IMR-90 (cell line): ENCODE measurements at regions not wholly inside any gene's neighbourhood (a gene's known extent, or its start where the extent isn't known, plus 50 kb on each side); places are given as distances from the start of the nearest gene placed in this dataset.

Experiments used
- ATAC-seq: fragments of 200-7000 bp; cut with Tn5 transposase; 2 replicates; pipeline ENCODE4 v1.9.1; 2020; ENCODE audit warnings: low read depth, mild to moderate bottlenecking, moderate library complexity
- BruUV-seq: library from RNA; stranded (reverse); fragments of 400-500 nt; replicated peaks from 2 replicates; lab custom pipeline; 2021; lab: Mats Ljungman, UMichigan
- CTCF ChIA-PET: fragments of 300-600 bp; formaldehyde crosslinking; extraction: SDS; loops from one replicate; lab custom pipeline; 2021; ENCODE audit warnings: antibody characterized with exemption; lab: Yijun Ruan, JAX
- POLR2A ChIA-PET: fragments of 300-600 bp; sonication (Branson Sonifier 250); formaldehyde crosslinking; loops from one replicate; lab custom pipeline; 2022; ENCODE audit warnings: antibody characterized with exemption; ENCODE audit not compliant: unreplicated experiment; lab: Charles Lee
- DNase-seq: peaks from one replicate; pipeline ENCODE4 v3.0.0; 2013
- H2AFZ ChIP-seq: replicated peaks from 2 replicates; pipeline ENCODE3; 2013; ENCODE audit warnings: low read length, mild to moderate bottlenecking; ENCODE audit not compliant: poor library complexity
- H2AK5ac ChIP-seq: 2 replicates; pipeline ENCODE4 v1.6.1; 2013; ENCODE audit warnings: low read depth, low read length, inconsistent platforms
- H2AK9ac ChIP-seq: replicated peaks from 2 replicates; pipeline ENCODE3; 2013; ENCODE audit warnings: mild to moderate bottlenecking, low read depth, low read length, moderate library complexity; ENCODE audit not compliant: poor library complexity
- H2BK120ac ChIP-seq: 2 replicates; pipeline ENCODE4 v1.6.1; 2013; ENCODE audit warnings: low read depth, low read length, inconsistent platforms
- H2BK15ac ChIP-seq: 3 replicates; pipeline ENCODE4 v1.6.1; 2013; ENCODE audit warnings: low read depth, low read length, inconsistent platforms
- H2BK20ac ChIP-seq: 2 replicates; pipeline ENCODE4 v1.6.1; 2013; ENCODE audit warnings: low read depth, mild to moderate bottlenecking, inconsistent platforms, low read length, moderate library complexity
- H2BK5ac ChIP-seq: 2 replicates; pipeline ENCODE4 v1.6.1; 2013; ENCODE audit warnings: mild to moderate bottlenecking, low read depth, low read length, inconsistent platforms; ENCODE audit not compliant: poor library complexity, severe bottlenecking
- H3K14ac ChIP-seq: replicated peaks from 2 replicates; pipeline ENCODE4 v1.6.1; 2013; ENCODE audit warnings: low read depth, low read length, inconsistent platforms
- H3K18ac ChIP-seq: 2 replicates; pipeline ENCODE4 v1.6.1; 2013; ENCODE audit warnings: low read depth, low read length, control low read depth
- H3K23ac ChIP-seq: 2 replicates; pipeline ENCODE4 v1.6.1; 2013; ENCODE audit warnings: low read depth, low read length, inconsistent platforms
- H3K27ac ChIP-seq: 2 replicates; pipeline ENCODE4 v1.5.1; 2013; ENCODE audit warnings: mild to moderate bottlenecking, control low read depth, low read length; ENCODE audit not compliant: insufficient read depth
- H3K27me3 ChIP-seq: 2 replicates; pipeline ENCODE4 v1.6.1; 2013; ENCODE audit warnings: low read length; ENCODE audit not compliant: control insufficient read depth, insufficient read depth
- H3K36me3 ChIP-seq: 2 replicates; pipeline ENCODE4 v1.6.1; 2013; ENCODE audit warnings: low read length, mixed read lengths; ENCODE audit not compliant: control insufficient read depth, insufficient read depth
- H3K4ac ChIP-seq: 2 replicates; pipeline ENCODE4 v1.6.1; 2013; ENCODE audit warnings: low read depth, low read length, inconsistent platforms
- H3K4me1 ChIP-seq: 2 replicates; pipeline ENCODE4 v1.6.1; 2013; ENCODE audit warnings: low read length, mixed read lengths; ENCODE audit not compliant: control insufficient read depth, insufficient read depth
- H3K4me2 ChIP-seq: 2 replicates; pipeline ENCODE4 v1.6.1; 2013; ENCODE audit warnings: low read depth, mild to moderate bottlenecking, control low read depth, low read length, moderate library complexity
- H3K4me3 ChIP-seq: 2 replicates; pipeline ENCODE4 v1.5.1; 2013; ENCODE audit warnings: low read depth, mild to moderate bottlenecking, control low read depth, low read length, moderate library complexity; ENCODE audit not compliant: insufficient read depth
- H3K56ac ChIP-seq: 2 replicates; pipeline ENCODE4 v1.6.1; 2013; ENCODE audit warnings: low read length, inconsistent platforms; ENCODE audit not compliant: insufficient read depth; ENCODE audit errors: extremely low read depth
- H3K79me1 ChIP-seq, 2 experiments: 2 replicates each; pipeline ENCODE4 v1.6.1; 2013; ENCODE audit warnings: low read length in 2 of 2, inconsistent platforms in 1 of 2, low read depth in 1 of 2
- H3K9ac ChIP-seq: 2 replicates; pipeline ENCODE4 v1.6.1; 2013; ENCODE audit warnings: low read depth, low read length, control low read depth
- H3K9me1 ChIP-seq: 2 replicates; pipeline ENCODE4 v1.6.1; 2013; ENCODE audit warnings: low read length, inconsistent platforms; ENCODE audit not compliant: insufficient read depth
- H3K9me3 ChIP-seq: 2 replicates; pipeline ENCODE4 v1.6.1; 2013; ENCODE audit warnings: low read length; ENCODE audit not compliant: control insufficient read depth, insufficient read depth
- H4K20me1 ChIP-seq: 2 replicates; pipeline ENCODE4 v1.6.1; 2013; ENCODE audit warnings: low read length, inconsistent platforms; ENCODE audit not compliant: insufficient read depth
- H4K5ac ChIP-seq: 2 replicates; pipeline ENCODE4 v1.6.1; 2013; ENCODE audit warnings: mild to moderate bottlenecking, low read depth, low read length, control low read depth
- H4K8ac ChIP-seq, 2 experiments: 2 replicates each; pipeline ENCODE4 v1.6.1; 2013; ENCODE audit warnings: low read depth in 2 of 2, low read length in 2 of 2, control low read depth in 1 of 2, inconsistent platforms in 1 of 2
- H4K91ac ChIP-seq: 2 replicates; pipeline ENCODE4 v1.6.1; 2013; ENCODE audit warnings: low read depth, low read length, inconsistent platforms; ENCODE audit not compliant: insufficient read depth
- CHD1 ChIP-seq: IDR thresholded peaks from 2 replicates; pipeline ENCODE4 v1.6.1; 2012; ENCODE audit warnings: low read depth, low read length, improper control_type of control experiment
- MAFK ChIP-seq: IDR thresholded peaks from 2 replicates; pipeline ENCODE4 v1.6.1; 2012; ENCODE audit warnings: low read depth, low read length, improper control_type of control experiment
- WGBS, 2 experiments: methylation state at CpG; one replicate each; pipeline versions ENCODE4 v1.1.5 to v1.1.7; 2013; ENCODE audit warnings: missing lambda C conversion rate in 2 of 2; ENCODE audit not compliant: insufficient read length in 1 of 2; ENCODE audit errors: extremely low coverage in 2 of 2; 5-methylcytosine and 5-hydroxymethylcytosine counted together
- dilution Hi-C: fragments of 300-500 bp; cut with HindIII; formaldehyde crosslinking; loops from one replicate; pipeline ENCODE4 v1.14.3; 2018; ENCODE audit warnings: low sequenced_read_pairs; ENCODE audit not compliant: unreplicated experiment
- in situ Hi-C: fragments of 300-500 bp; cut with MboI; formaldehyde crosslinking; loops from 3 replicates; pipeline ENCODE4 v1.14.3; 2019; ENCODE audit warnings: low sequenced_read_pairs, inconsistent platforms, mixed read lengths
- intact Hi-C: fragments of 100-400 bp; cut with micrococcal nuclease; formaldehyde crosslinking; loops from 2 replicates; pipeline ENCODE4 v1.10.0; 2022

GRCh38 chr1:101496109-101496508 is 259.3 kb downstream of the S1PR1 start:
- POLR2A ChIA-PET: no interaction called here
- 57% methylated on average over 1 of the region's 2 CpGs; no CpG with 5 or more reads in 1 of the 2 experiments for WGBS, 2 experiments

More at GRCh38 chr1:101496109-101496508, 259.3 kb downstream of the S1PR1 start:
- Histone ChIP-seq H2AK5ac (no peak overlapping the region), H2BK120ac (no peak overlapping the region), H2BK15ac (no peak overlapping the region), H3K27me3 (no peaks in the 10 kb centered on the region), H3K4me1 (no peaks in the 10 kb centered on the region), H4K8ac (no peak overlapping the region), H2BK5ac (no peak overlapping the region), H3K4ac (no peak overlapping the region), H3K4me2 (no peak overlapping the region), H3K9me3 (no peaks in the 10 kb centered on the region), H3K79me1 (no peaks in the 10 kb centered on the region), H3K18ac (no peak overlapping the region), H4K20me1 (no peaks in the 10 kb centered on the region), H3K23ac (no peak overlapping the region), H3K14ac (no peak overlapping the region), H4K91ac (no peak overlapping the region), H3K9ac (no peak overlapping the region), H3K36me3 (no peaks in the 10 kb centered on the region), H2BK20ac (no peak overlapping the region), H3K4me3 (no peak overlapping the region), H2AFZ (no peak overlapping the region), H3K56ac (no peak overlapping the region), H3K9me1 (no peaks in the 10 kb centered on the region), H2AK9ac (no peak overlapping the region), H4K5ac (no peak overlapping the region), H3K27ac (no peak overlapping the region)
- no TSS peak for BruUV-seq
- DNase-seq (no peak), ATAC-seq (no peak)
- in situ Hi-C loops (no loop called here), dilution Hi-C loops (no loop called here), intact Hi-C loops (no loop called here)
- CTCF ChIA-PET: interaction anchor here (2.2 kb wide), 1 partner anchor 11 kb away, joined by 8 read pairs; no protein-coding TSS in a partner anchor
- TF ChIP-seq MAFK (no peak), CHD1 (no peak)
